ENCODE measurements at regions not wholly inside any gene's neighbourhood (a gene's known extent, or its start where the extent isn't known, plus 50 kb on each side); places are given as distances from the start of the nearest gene placed in this dataset.

- TF ChIP-seq SIN3A (IDR thresholded peaks at IDR 0.05; ENCODE audit: borderline replicate concordance, insufficient read depth, low read length) (no peak), FOXP2 (optimal IDR thresholded peaks at IDR 0.05; ENCODE audit: borderline replicate concordance, extremely low read depth, extremely low read length, insufficient read depth) (no peak), POLR2AphosphoS5 (IDR thresholded peaks at IDR 0.05; ENCODE audit: low read depth, low read length) (no peak), TAF1 (IDR thresholded peaks at IDR 0.05; ENCODE audit: borderline replicate concordance, insufficient read depth, low read length) (no peak), REST (IDR thresholded peaks at IDR 0.05; ENCODE audit: insufficient read depth in 1 of 2, low read depth in 2 of 2, low read length in 2 of 2) (no peak)
Measured at GRCh38 chr17:31623990-31624389, 232.5 kb downstream of the RAB11FIP4 start.

GRCh38 chr17:31622500-31622899, 231.0 kb downstream of the RAB11FIP4 start:
- TF ChIP-seq POLR2AphosphoS5 (IDR thresholded peaks at IDR 0.05; ENCODE audit: low read depth, low read length) (no peak), FOXP2 (optimal IDR thresholded peaks at IDR 0.05; ENCODE audit: borderline replicate concordance, extremely low read depth, extremely low read length, insufficient read depth) (no peak), SIN3A (IDR thresholded peaks at IDR 0.05; ENCODE audit: borderline replicate concordance, insufficient read depth, low read length) (no peak), REST (IDR thresholded peaks at IDR 0.05; ENCODE audit: insufficient read depth in 1 of 2, low read depth in 2 of 2, low read length in 2 of 2) (no peak), TAF1 (IDR thresholded peaks at IDR 0.05; ENCODE audit: borderline replicate concordance, insufficient read depth, low read length) (no peak)

- TF ChIP-seq FOXP2 (optimal IDR thresholded peaks at IDR 0.05; ENCODE audit: borderline replicate concordance, extremely low read depth, extremely low read length, insufficient read depth): no peak
- TF ChIP-seq POLR2AphosphoS5 (IDR thresholded peaks at IDR 0.05; ENCODE audit: low read depth, low read length): no peak
- no peak for TF ChIP-seq TAF1 (IDR thresholded peaks at IDR 0.05; ENCODE audit: borderline replicate concordance, insufficient read depth, low read length)
- no peak for TF ChIP-seq REST (IDR thresholded peaks at IDR 0.05; ENCODE audit: insufficient read depth in 1 of 2, low read depth in 2 of 2, low read length in 2 of 2)
Measured at GRCh38 chr17:31621566-31621965, 230.1 kb downstream of the RAB11FIP4 start.

DNA sequence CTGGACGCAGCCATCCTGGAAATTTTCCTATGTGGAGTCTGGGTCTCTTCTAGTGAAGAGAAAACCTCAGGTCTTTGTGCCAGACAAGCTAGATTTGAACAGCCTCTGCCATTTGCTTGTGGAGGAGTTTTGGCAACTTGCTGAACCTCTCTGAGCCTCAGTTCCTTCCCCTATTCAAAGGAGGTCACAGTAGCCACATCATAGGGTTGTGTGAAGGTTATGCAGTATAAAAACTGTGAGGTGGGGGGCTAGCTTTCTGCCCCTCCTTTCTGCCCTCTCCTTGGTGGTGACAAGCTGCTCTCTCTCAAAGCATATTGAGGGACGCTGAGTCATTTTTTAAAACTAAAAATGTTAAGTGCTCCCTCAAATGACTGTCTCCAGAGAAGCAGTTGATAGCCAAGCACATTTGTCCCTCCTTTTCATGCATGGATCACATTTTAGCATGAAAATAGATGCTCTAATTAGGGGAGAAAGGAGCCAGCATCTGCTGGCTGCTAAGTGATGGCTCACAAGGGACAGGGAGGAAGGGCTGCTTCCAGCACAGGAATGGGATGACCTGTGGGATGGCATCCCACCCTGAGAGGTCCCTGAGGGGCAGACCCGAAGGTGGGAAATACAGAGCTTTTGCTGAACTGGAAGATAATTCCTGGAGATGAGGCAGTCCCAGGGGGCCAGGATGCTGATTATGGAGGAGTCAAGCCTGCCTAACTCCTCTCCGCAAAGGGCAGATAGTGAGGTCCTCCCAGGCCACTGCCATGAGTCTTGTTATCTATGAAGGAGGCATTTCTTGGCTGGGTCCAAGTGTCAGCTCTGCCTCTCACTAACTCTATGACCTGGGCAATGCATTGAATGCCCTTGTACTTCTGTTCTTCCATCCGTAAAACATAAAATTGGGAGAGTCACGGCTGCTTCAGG, 218.8 kb downstream of the RAB11FIP4 start:
- no peak for TF ChIP-seq FOXP2 (optimal IDR thresholded peaks at IDR 0.05; ENCODE audit: borderline replicate concordance, extremely low read depth, extremely low read length, insufficient read depth)
- TF ChIP-seq SIN3A (IDR thresholded peaks at IDR 0.05; ENCODE audit: borderline replicate concordance, insufficient read depth, low read length): no peak
- TF ChIP-seq REST (IDR thresholded peaks at IDR 0.05; ENCODE audit: insufficient read depth in 1 of 2, low read depth in 2 of 2, low read length in 2 of 2): no peak
- no peak for TF ChIP-seq TAF1 (IDR thresholded peaks at IDR 0.05; ENCODE audit: borderline replicate concordance, insufficient read depth, low read length)
- no peak for TF ChIP-seq POLR2AphosphoS5 (IDR thresholded peaks at IDR 0.05; ENCODE audit: low read depth, low read length)
